ENCODE measurements at regions not wholly inside any gene's neighbourhood (a gene's known extent, or its start where the extent isn't known, plus 50 kb on each side); places are given as distances from the start of the nearest gene placed in this dataset.

- TF ChIP-seq MYC (IDR thresholded peaks at IDR 0.05; ENCODE audit: low read depth, low read length) (no peak), POLR2A (IDR thresholded peaks at IDR 0.05; ENCODE audit: extremely low read depth, insufficient read length) (no peak), MAX (IDR thresholded peaks at IDR 0.05; ENCODE audit: low read depth, low read length) (no peak), CTCF (IDR thresholded peaks at IDR 0.05; ENCODE audit: low read depth, low read length) (no peak)
- no peak for DNase-seq (ENCODE audit: low read depth)
- H3K4me3 ChIP-seq (ENCODE audit: low read depth, low read length) = no peak overlapping the region
Observed at GRCh38 chrX:82087699-82088098, 885.8 kb downstream of the SH3BGRL start.

- no peak for DNase-seq (ENCODE audit: low read depth)
- no peak overlapping the region for H3K4me3 ChIP-seq (ENCODE audit: low read depth, low read length)
- TF ChIP-seq MAX (IDR thresholded peaks at IDR 0.05; ENCODE audit: low read depth, low read length) (no peak), POLR2A (IDR thresholded peaks at IDR 0.05; ENCODE audit: extremely low read depth, insufficient read length) (no peak), MYC (IDR thresholded peaks at IDR 0.05; ENCODE audit: low read depth, low read length) (no peak), CTCF (IDR thresholded peaks at IDR 0.05; ENCODE audit: low read depth, low read length) (no peak)
Observed at GRCh38 chrX:82092307-82092706, 890.4 kb downstream of the SH3BGRL start.

- TF ChIP-seq MAX (IDR thresholded peaks at IDR 0.05; ENCODE audit: low read depth, low read length) (no peak), MYC (IDR thresholded peaks at IDR 0.05; ENCODE audit: low read depth, low read length) (no peak), POLR2A (IDR thresholded peaks at IDR 0.05; ENCODE audit: extremely low read depth, insufficient read length) (no peak), CTCF (IDR thresholded peaks at IDR 0.05; ENCODE audit: low read depth, low read length) (no peak)
- no peak for DNase-seq (ENCODE audit: low read depth)
- no peak overlapping the region for H3K4me3 ChIP-seq (ENCODE audit: low read depth, low read length)
Observed at GRCh38 chrX:82125103-82125502, 923.2 kb downstream of the SH3BGRL start.

GRCh38 chrX:82127228-82128123 is 925.6 kb downstream of the SH3BGRL start:
- H3K4me3 ChIP-seq (ENCODE audit: low read depth, low read length) = no peak overlapping the region
- DNase-seq (ENCODE audit: low read depth) = no peak

GRCh38 chrX:82134378-82134777 is 932.5 kb downstream of the SH3BGRL start:
- H3K4me3 ChIP-seq (ENCODE audit: low read depth, low read length) = no peak overlapping the region
- no peak for DNase-seq (ENCODE audit: low read depth)
- no peak for TF ChIP-seq MAX (IDR thresholded peaks at IDR 0.05; ENCODE audit: low read depth, low read length)
- no peak for TF ChIP-seq POLR2A (IDR thresholded peaks at IDR 0.05; ENCODE audit: extremely low read depth, insufficient read length)
- TF ChIP-seq MYC (IDR thresholded peaks at IDR 0.05; ENCODE audit: low read depth, low read length) = no peak
- no peak for TF ChIP-seq CTCF (IDR thresholded peaks at IDR 0.05; ENCODE audit: low read depth, low read length)

More at GRCh38 chrX:82127228-82128123, 925.6 kb downstream of the SH3BGRL start:
- TF ChIP-seq CTCF (IDR thresholded peaks at IDR 0.05; ENCODE audit: low read depth, low read length) = no peak
- no peak for TF ChIP-seq MYC (IDR thresholded peaks at IDR 0.05; ENCODE audit: low read depth, low read length)
- TF ChIP-seq POLR2A (IDR thresholded peaks at IDR 0.05; ENCODE audit: extremely low read depth, insufficient read length) = no peak
- TF ChIP-seq MAX (IDR thresholded peaks at IDR 0.05; ENCODE audit: low read depth, low read length) = no peak
